Heart right ventricle (tissue), 16 donors: ENCODE measurements at regions not wholly inside any gene's neighbourhood (a gene's known extent, or its start where the extent isn't known, plus 50 kb on each side); places are given as distances from the start of the nearest gene placed in this dataset.

ENCODE experiments used
- ATAC-seq, 8 donors: fragments of 200-7000 bp; cut with Tn5 transposase; one replicate each; pipeline ENCODE4 v1.9.1; 2020; ENCODE audit warnings: mild to moderate bottlenecking in 8 of 8, moderate library complexity in 8 of 8, moderate number of reproducible peaks in 1 of 8
- DNase-seq, 2 donors: peaks; one replicate each; pipeline ENCODE4 v3.0.0-alpha.2; 2020
- H3K27ac ChIP-seq, 10 donors: fragments of 200-600 bp; sonication (generic) in 2 of 10; one replicate each; pipeline versions ENCODE4 v1.5.0 to v1.8.0; 2020 to 2022; ENCODE audit warnings: mild to moderate bottlenecking in 3 of 10
- H3K27me3 ChIP-seq, 7 donors: fragments of 200-600 bp; one replicate each; pipeline ENCODE4 v1.8.0; 2021 to 2022; ENCODE audit warnings: mild to moderate bottlenecking in 2 of 7
- H3K36me3 ChIP-seq, 9 donors: fragments of 200-600 bp; sonication (generic) in 1 of 9; one replicate each; pipeline versions ENCODE4 v1.5.0 to v1.8.0; 2020 to 2022; ENCODE audit warnings: mild to moderate bottlenecking in 2 of 9
- H3K4me1 ChIP-seq, 9 donors: fragments of 200-600 bp; sonication (generic) in 1 of 9; one replicate each; pipeline versions ENCODE4 v1.5.0 to v1.8.0; 2020 to 2022; ENCODE audit warnings: mild to moderate bottlenecking in 4 of 9
- H3K4me3 ChIP-seq, 10 donors: fragments of 200-600 bp; sonication (generic) in 2 of 10; one replicate each; pipeline versions ENCODE4 v1.5.0 to v1.8.0; 2020 to 2022; ENCODE audit warnings: mild to moderate bottlenecking in 7 of 10, moderate library complexity in 2 of 10
- H3K9me3 ChIP-seq, 11 donors: fragments of 200-600 bp in 10 of 11; sonication (generic) in 2 of 11; one replicate each; pipeline versions ENCODE4 v1.5.0 to v1.8.0; 2013 to 2022; ENCODE audit warnings: mild to moderate bottlenecking in 2 of 11, control low read depth in 1 of 11, moderate library complexity in 1 of 11
- WGBS, 2 donors: extraction: QIAGEN DNeasy Blood & Tissue Kit; methylation state at CpG; one replicate each; pipeline ENCODE4 v1.1.7; 2013; ENCODE audit warnings: inconsistent platforms in 1 of 2; 5-methylcytosine and 5-hydroxymethylcytosine counted together
- intact Hi-C, 10 donors: fragments of 100-400 bp; cut with DNase I; formaldehyde crosslinking; loops; one replicate each; pipeline versions ENCODE4 v1.11.1 to v1.14.2; 2022
- TF ChIP-seq, protein P1 (sequence below), 9 donors: fragments of 200-600 bp; sonication (generic) in 2 of 9; IDR thresholded peaks; one replicate each; pipeline versions ENCODE4 v1.5.0 to v1.8.0; 2021 to 2022; ENCODE audit warnings: antibody characterized with exemption in 9 of 9, mild to moderate bottlenecking in 5 of 9, moderate library complexity in 1 of 9
- donor health status: Arrhythmogenic right ventricular cardiomyopathy.
- donor health status: ischemic (EF 13 %, LVEDD 7.1; RV severe dilation, severe dysfunction).
- donor health status: healthy with polysubstance abuse.
- donor health status: DM: no; HTN: yes; CAD: no.
- donor health status: DM: no; HTN: no; CAD: no.
- donor health status: ischemic (EF 25% LVEDD 6.9; RV normal size, moderate dysfunction).
- donor health status: ischemic (EF 25% LVEDD 5.7; RV mildly dilated, moderate dysfunction).
- donor health status: healthy.
- donor health status: DM: yes; HTN: yes; CAD: no.
- donor health status: Ischemic cardiomyopathy.
- donor health status: ischemic (EF 35%, LVEDD 5.7; RV mildly dilated, moderate dysfunction).
- donor health status: nonischemic (EF 11% LVEDD 7.7; RV severe dilation, severe dysfunction).
- donor health status: DM: yes; HTN: yes; CAD: no.
- donor health status: PGD.
- donor health status: ischemic (EF 29% LVEDD 5.4; RV normal size, mild dysfunction).
- donor health status: nonischemic (EF 23%, LVEDD 6.1; RV moderate dilation, normal function).

DNA sequence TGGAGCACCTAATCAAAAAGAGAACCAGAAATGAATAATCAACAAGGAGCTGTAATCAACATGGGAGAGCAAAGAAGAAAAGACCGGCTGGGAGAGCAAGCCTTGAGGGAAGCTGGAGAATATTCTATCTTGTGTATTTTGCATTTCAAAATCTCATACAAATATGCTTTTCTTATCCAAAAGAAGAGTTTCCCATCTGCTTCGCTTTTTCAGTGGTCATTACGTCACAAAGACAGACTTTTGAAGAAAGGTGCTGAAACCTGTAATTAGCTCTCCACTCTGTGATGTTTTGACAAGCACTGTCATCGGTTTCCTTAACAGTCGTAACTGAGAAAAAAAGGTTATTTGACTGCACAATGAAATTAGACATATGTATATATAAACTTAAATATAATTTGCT, 139.1 kb upstream of the TACR1 start:
- H3K9me3 ChIP-seq, result no peaks in the 10 kb centered on the region
- TF ChIP-seq, protein P1, sequence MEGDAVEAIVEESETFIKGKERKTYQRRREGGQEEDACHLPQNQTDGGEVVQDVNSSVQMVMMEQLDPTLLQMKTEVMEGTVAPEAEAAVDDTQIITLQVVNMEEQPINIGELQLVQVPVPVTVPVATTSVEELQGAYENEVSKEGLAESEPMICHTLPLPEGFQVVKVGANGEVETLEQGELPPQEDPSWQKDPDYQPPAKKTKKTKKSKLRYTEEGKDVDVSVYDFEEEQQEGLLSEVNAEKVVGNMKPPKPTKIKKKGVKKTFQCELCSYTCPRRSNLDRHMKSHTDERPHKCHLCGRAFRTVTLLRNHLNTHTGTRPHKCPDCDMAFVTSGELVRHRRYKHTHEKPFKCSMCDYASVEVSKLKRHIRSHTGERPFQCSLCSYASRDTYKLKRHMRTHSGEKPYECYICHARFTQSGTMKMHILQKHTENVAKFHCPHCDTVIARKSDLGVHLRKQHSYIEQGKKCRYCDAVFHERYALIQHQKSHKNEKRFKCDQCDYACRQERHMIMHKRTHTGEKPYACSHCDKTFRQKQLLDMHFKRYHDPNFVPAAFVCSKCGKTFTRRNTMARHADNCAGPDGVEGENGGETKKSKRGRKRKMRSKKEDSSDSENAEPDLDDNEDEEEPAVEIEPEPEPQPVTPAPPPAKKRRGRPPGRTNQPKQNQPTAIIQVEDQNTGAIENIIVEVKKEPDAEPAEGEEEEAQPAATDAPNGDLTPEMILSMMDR (IDR thresholded peaks at IDR 0.05), result no peak
- no peak for DNase-seq
- WGBS, 2 donors, result 74 to 76% methylated on average over 5 of the region's 5 CpGs
- H3K27me3 ChIP-seq, result peaks cover 0 to 3% (median 0%) of the 10 kb centered on the region in 7 donors
- no peaks in the 10 kb centered on the region for H3K36me3 ChIP-seq
- peaks cover 0 to 9% (median 0%) of the 10 kb centered on the region in 9 donors for H3K4me1 ChIP-seq
- no peak overlapping the region for H3K4me3 ChIP-seq
- intact Hi-C loops, result no loop called here
- ATAC-seq, result no peak
- H3K27ac ChIP-seq, result no peak overlapping the region

DNA sequence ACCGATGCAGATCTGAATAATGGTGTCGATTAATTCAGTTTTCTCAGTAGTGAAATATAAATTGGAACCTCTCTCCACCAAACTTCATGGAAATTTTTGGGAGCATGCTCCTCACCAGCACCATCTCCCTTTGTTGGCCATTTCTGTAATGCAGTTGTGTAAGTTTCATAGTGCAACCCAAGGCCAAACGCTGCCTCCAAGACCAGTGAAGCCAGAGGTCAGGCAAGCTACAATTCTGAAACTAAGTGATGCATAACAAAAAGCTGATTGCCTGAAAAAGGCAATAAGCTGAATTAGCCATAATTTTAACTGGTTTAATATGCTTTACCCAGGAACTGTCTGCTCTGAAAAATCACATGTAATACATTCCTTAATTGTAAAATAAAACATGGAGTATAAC, 138.3 kb upstream of the TACR1 start:
- ATAC-seq (no peak), DNase-seq (no peak)
- TF ChIP-seq, protein P1 (IDR thresholded peaks at IDR 0.05), result no peak
- 86 to 91% methylated on average over 3 of the region's 3 CpGs for WGBS, 2 donors
- intact Hi-C loops, result no loop called here
- Histone ChIP-seq H3K27me3 (peaks cover 0 to 3% (median 0%) of the 10 kb centered on the region in 7 donors), H3K9me3 (no peaks in the 10 kb centered on the region), H3K4me1 (peaks cover 0 to 9% (median 0%) of the 10 kb centered on the region in 9 donors), H3K4me3 (no peak overlapping the region), H3K36me3 (no peaks in the 10 kb centered on the region), H3K27ac (no peak overlapping the region)

DNA sequence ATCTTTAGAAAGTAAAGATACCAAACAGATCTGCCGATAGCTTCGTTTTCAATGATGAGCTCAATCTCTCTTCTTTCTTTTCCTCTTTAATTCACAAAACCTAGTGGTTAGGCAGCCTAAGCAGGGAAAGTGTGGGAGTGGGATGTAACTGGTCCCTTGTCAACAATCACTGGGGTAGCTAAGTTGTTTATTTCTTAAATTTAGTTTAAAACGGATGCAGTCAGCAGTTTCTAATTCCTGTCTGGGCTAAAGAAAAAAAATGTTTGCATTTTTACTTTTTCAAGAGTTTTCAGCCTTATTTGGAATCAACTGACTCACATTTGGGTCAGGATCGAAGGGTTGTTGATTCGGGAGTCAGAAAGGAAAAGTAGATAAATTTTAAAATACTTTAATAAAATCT, 137.7 kb upstream of the TACR1 start:
- no peak for ATAC-seq
- intact Hi-C loops, result no loop called here
- WGBS, 2 donors, result 37 to 60% methylated on average over 5 of the region's 5 CpGs
- no peaks in the 10 kb centered on the region for H3K36me3 ChIP-seq
- H3K4me1 ChIP-seq, result peaks cover 0 to 9% (median 0%) of the 10 kb centered on the region in 9 donors
- no peak overlapping the region for H3K4me3 ChIP-seq
- no peaks in the 10 kb centered on the region for H3K27me3 ChIP-seq
- H3K27ac ChIP-seq, result no peak overlapping the region
- TF ChIP-seq, protein P1 (IDR thresholded peaks at IDR 0.05), result no peak
- H3K9me3 ChIP-seq, result no peaks in the 10 kb centered on the region
- DNase-seq, result no peak

DNA sequence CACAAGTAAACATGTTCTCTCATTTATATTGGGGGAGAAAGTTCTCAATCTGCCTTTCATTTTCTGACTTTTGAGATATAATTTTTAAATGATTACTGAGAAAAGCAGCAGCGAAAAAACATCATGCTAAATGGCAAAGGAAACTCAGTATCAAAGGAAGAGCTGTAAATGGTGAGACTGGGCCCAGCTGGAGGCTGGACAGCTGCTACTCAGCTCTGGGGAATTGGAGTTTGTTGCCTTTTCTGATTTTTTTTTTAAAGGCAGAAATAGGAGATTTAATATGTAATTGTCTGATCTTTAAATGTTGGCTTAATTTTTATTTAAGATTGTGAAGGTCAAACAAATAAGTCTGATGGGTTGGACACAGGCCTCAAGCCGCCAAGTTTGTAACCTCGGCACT, 137.1 kb upstream of the TACR1 start:
- intact Hi-C loops, result no loop called here
- ATAC-seq (no peak), DNase-seq (no peak)
- no peaks in the 10 kb centered on the region for H3K36me3 ChIP-seq
- H3K4me3 ChIP-seq, result no peak overlapping the region
- peaks cover 0 to 9% (median 0%) of the 10 kb centered on the region in 9 donors for H3K4me1 ChIP-seq
- no peak overlapping the region for H3K27ac ChIP-seq
- WGBS, 2 donors, result 58 to 65% methylated on average over 3 of the region's 3 CpGs
- no peaks in the 10 kb centered on the region for H3K27me3 ChIP-seq
- TF ChIP-seq, protein P1 (IDR thresholded peaks at IDR 0.05), result no peak
- no peaks in the 10 kb centered on the region for H3K9me3 ChIP-seq
